ENCODE measurements at regions not wholly inside any gene's neighbourhood (a gene's known extent, or its start where the extent isn't known, plus 50 kb on each side); places are given as distances from the start of the nearest gene placed in this dataset.

- peaks cover 2 to 8% of the 10 kb centered on the region in 2 donors for H3K27me3 Mint-ChIP-seq
- H3K36me3 ChIP-seq (ENCODE audit: insufficient read depth, low read length): no peaks in the 10 kb centered on the region
- intact Hi-C loops (cut with micrococcal nuclease): no loop called here
- peaks cover 0 to 7% (median 2%) of the 10 kb centered on the region in 4 donors for H3K4me1 Mint-ChIP-seq
- ChIA-PET CTCF (ENCODE audit: partially characterized antibody) (no interaction called here), POLR2A (ENCODE audit: partially characterized antibody) (no interaction called here)
- H3K9me3 Mint-ChIP-seq: peaks cover 0 to 3% (median 0%) of the 10 kb centered on the region in 8 donors
- H3K4me3 Mint-ChIP-seq: no peak overlapping the region
- H3K36me3 Mint-ChIP-seq: no peaks in the 10 kb centered on the region
- no peaks in the 10 kb centered on the region for H3K4me1 ChIP-seq (ENCODE audit: insufficient read depth, low read length)
- no peaks in the 10 kb centered on the region for H3K27me3 ChIP-seq (ENCODE audit: insufficient read depth, low read length)
- H3K27ac ChIP-seq (ENCODE audit: low read depth, low read length): no peak overlapping the region
- H3K4me3 ChIP-seq (ENCODE audit: low read length in 2 of 2): no peak overlapping the region
- DNase-seq: no peak
- no peaks in the 10 kb centered on the region for H3K9me3 ChIP-seq (ENCODE audit: control insufficient read depth in 1 of 2, low read length in 2 of 2)
- peak overlapping the region in 2 of 7 donors; percentile 10 to 23 for H3K27ac Mint-ChIP-seq
Measured at GRCh38 chr15:91496754-91497691, 356.5 kb upstream of the SLCO3A1 start.

DNA sequence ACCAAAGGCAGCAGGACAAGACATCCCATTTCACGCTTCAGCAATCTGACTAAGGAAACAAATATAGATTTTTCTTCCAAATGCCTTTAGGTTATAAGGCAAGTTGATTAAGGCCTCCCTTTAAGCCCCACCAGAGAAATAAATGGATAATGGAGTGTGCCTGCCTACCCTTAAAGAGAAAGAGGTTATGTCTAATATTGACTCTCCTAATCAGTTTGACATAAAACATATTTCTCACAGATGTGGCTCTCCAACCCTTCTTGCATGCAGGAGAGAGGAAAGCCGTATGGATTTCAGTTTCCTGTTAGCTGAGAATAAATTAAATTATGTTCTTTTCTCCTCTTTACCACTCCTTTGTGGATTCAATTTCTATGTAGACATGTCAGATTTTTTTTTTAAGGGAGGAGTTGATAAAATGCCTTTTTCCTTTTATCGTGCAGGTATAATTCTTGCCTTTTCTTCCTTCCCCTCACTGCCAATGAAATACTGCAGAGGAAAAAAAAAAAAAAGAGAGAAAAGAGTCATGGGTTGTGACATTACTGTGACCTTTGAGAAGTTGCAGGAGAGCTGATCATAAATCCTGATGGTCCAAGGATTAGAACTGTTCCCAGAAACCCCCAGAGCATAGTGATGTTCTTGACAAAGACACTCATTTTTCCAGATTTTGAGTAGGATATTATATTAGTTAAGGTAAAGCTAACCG lies 355.3 kb upstream of the SLCO3A1 start:
- no peaks in the 10 kb centered on the region for H3K36me3 Mint-ChIP-seq
- no peak overlapping the region for H3K4me3 ChIP-seq (ENCODE audit: low read length in 2 of 2)
- H3K4me1 Mint-ChIP-seq: peaks cover 0 to 7% (median 2%) of the 10 kb centered on the region in 4 donors
- H3K9me3 ChIP-seq (ENCODE audit: control insufficient read depth in 1 of 2, low read length in 2 of 2): no peaks in the 10 kb centered on the region
- H3K27me3 Mint-ChIP-seq: peaks cover 2 to 5% of the 10 kb centered on the region in 2 donors
- CTCF ChIA-PET (ENCODE audit: partially characterized antibody): no interaction called here
- peak overlapping the region in 1 of 7 donors; percentile 8 for H3K27ac Mint-ChIP-seq
- H3K36me3 ChIP-seq (ENCODE audit: insufficient read depth, low read length): no peaks in the 10 kb centered on the region
- intact Hi-C loops (cut with micrococcal nuclease): no loop called here
- H3K4me1 ChIP-seq (ENCODE audit: insufficient read depth, low read length): no peaks in the 10 kb centered on the region
- no peak overlapping the region for H3K27ac ChIP-seq (ENCODE audit: low read depth, low read length)
- H3K4me3 Mint-ChIP-seq: no peak overlapping the region
- POLR2A ChIA-PET (ENCODE audit: partially characterized antibody): no interaction called here
- H3K27me3 ChIP-seq (ENCODE audit: insufficient read depth, low read length): no peaks in the 10 kb centered on the region
- peaks cover 0 to 6% (median 0%) of the 10 kb centered on the region in 8 donors for H3K9me3 Mint-ChIP-seq
- no peak for DNase-seq

- peaks cover 0 to 6% (median 0%) of the 10 kb centered on the region in 8 donors for H3K9me3 Mint-ChIP-seq
- H3K27ac Mint-ChIP-seq: no peak overlapping the region
- H3K27me3 ChIP-seq (ENCODE audit: insufficient read depth, low read length): no peaks in the 10 kb centered on the region
- intact Hi-C loops (cut with micrococcal nuclease): no loop called here
- H3K9me3 ChIP-seq (ENCODE audit: control insufficient read depth in 1 of 2, low read length in 2 of 2): no peaks in the 10 kb centered on the region
- no peak overlapping the region for H3K27ac ChIP-seq (ENCODE audit: low read depth, low read length)
- no peak for DNase-seq
- peaks cover 0 to 7% (median 2%) of the 10 kb centered on the region in 4 donors for H3K4me1 Mint-ChIP-seq
- H3K4me3 Mint-ChIP-seq: no peak overlapping the region
- CTCF ChIA-PET (ENCODE audit: partially characterized antibody): no interaction called here
- POLR2A ChIA-PET (ENCODE audit: partially characterized antibody): no interaction called here
- peaks cover 2 to 5% of the 10 kb centered on the region in 2 donors for H3K27me3 Mint-ChIP-seq
- H3K4me1 ChIP-seq (ENCODE audit: insufficient read depth, low read length): no peaks in the 10 kb centered on the region
- H3K36me3 Mint-ChIP-seq: no peaks in the 10 kb centered on the region
- H3K36me3 ChIP-seq (ENCODE audit: insufficient read depth, low read length): no peaks in the 10 kb centered on the region
- H3K4me3 ChIP-seq (ENCODE audit: low read length in 2 of 2): no peak overlapping the region
Measured at GRCh38 chr15:91498749-91499062, 354.8 kb upstream of the SLCO3A1 start.

DNA sequence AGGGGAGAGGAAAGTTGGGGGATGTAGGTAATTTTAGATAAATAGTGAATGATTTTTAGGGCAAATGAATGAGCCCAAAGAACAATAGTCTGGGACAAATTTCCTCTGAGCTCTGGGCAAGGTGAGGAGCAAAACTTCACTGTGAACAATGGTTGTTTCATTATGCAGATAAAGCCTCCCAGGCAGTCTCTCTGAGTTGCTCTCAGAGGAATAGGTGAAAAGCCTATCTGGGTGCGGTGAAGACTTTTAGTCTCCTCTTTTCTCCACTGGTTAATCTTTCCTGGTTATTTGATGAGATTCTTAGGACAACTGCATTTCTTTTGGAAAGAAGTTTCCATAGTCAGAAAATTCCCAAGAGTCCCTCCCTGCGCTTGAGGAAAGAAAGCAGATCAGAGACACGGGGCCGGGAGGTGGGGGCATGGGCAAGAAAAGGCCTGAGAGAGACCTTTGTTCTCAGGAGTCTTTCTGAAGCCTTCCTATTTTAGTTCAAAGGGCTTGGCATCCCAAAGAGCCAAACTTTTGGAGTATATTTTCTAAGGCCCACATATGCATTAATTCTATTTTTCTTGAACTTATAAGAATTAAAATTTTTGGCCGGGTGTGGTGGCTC lies 353.6 kb upstream of the SLCO3A1 start:
- Mint-ChIP-seq H3K27ac (no peak overlapping the region), H3K4me3 (peak overlapping the region in 1 of 8 donors; percentile 23), H3K9me3 (peaks cover 0 to 8% (median 0%) of the 10 kb centered on the region in 8 donors), H3K4me1 (peaks cover 0 to 7% (median 2%) of the 10 kb centered on the region in 4 donors), H3K27me3 (peaks cover 2 to 5% of the 10 kb centered on the region in 2 donors), H3K36me3 (no peaks in the 10 kb centered on the region)
- intact Hi-C loops (cut with micrococcal nuclease): no loop called here
- Histone ChIP-seq H3K4me3 (ENCODE audit: low read length in 2 of 2) (no peak overlapping the region), H3K9me3 (ENCODE audit: control insufficient read depth in 1 of 2, low read length in 2 of 2) (no peaks in the 10 kb centered on the region), H3K4me1 (ENCODE audit: insufficient read depth, low read length) (no peaks in the 10 kb centered on the region), H3K27me3 (ENCODE audit: insufficient read depth, low read length) (no peaks in the 10 kb centered on the region), H3K27ac (ENCODE audit: low read depth, low read length) (no peak overlapping the region), H3K36me3 (ENCODE audit: insufficient read depth, low read length) (no peaks in the 10 kb centered on the region)
- POLR2A ChIA-PET (ENCODE audit: partially characterized antibody): no interaction called here
- no peak for DNase-seq
- CTCF ChIA-PET (ENCODE audit: partially characterized antibody): interaction anchor here (0.7 kb wide), 2 partner anchors 14 to 39 kb away, joined by 3 read pairs; no protein-coding TSS in a partner anchor

GRCh38 chr15:91508633-91509032 lies 344.9 kb upstream of the SLCO3A1 start:
- no peak for DNase-seq
- ChIA-PET CTCF (ENCODE audit: partially characterized antibody) (no interaction called here), POLR2A (ENCODE audit: partially characterized antibody) (no interaction called here)

DNA sequence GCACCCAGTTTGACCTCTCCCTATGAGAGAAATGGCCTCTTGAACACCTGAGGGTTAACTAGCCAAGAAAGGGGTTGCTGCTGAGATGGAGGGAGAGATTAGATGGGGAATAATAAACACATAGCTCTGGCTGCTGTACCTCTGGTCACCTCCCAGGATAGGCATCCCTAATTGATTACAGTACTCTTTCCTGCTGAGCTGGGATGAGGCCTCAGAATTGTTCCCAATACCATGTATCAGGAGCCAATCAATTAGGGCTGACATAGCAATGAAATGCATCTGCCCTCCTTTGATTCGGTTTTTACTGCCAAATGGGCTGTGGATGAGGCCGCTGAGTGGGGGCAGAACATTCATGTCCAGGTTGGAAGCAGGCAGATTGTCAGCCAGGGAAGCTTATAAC lies 339.4 kb upstream of the SLCO3A1 start:
- H3K9me3 ChIP-seq (ENCODE audit: control insufficient read depth in 1 of 2, low read length in 2 of 2): no peaks in the 10 kb centered on the region
- H3K36me3 ChIP-seq (ENCODE audit: insufficient read depth, low read length): no peaks in the 10 kb centered on the region
- H3K4me3 Mint-ChIP-seq: no peak overlapping the region
- intact Hi-C loops (cut with micrococcal nuclease): no loop called here
- POLR2A ChIA-PET (ENCODE audit: partially characterized antibody): no interaction called here
- H3K27me3 Mint-ChIP-seq: no peaks in the 10 kb centered on the region
- H3K9me3 Mint-ChIP-seq: peaks cover 0 to 2% (median 0%) of the 10 kb centered on the region in 8 donors
- H3K36me3 Mint-ChIP-seq: no peaks in the 10 kb centered on the region
- no peaks in the 10 kb centered on the region for H3K4me1 ChIP-seq (ENCODE audit: insufficient read depth, low read length)
- no peak overlapping the region for H3K4me3 ChIP-seq (ENCODE audit: low read length in 2 of 2)
- H3K27ac ChIP-seq (ENCODE audit: low read depth, low read length): no peak overlapping the region
- H3K27ac Mint-ChIP-seq: no peak overlapping the region
- H3K27me3 ChIP-seq (ENCODE audit: insufficient read depth, low read length): no peaks in the 10 kb centered on the region
- peaks cover 0 to 23% (median 0%) of the 10 kb centered on the region in 4 donors for H3K4me1 Mint-ChIP-seq
- CTCF ChIA-PET (ENCODE audit: partially characterized antibody): interaction anchor here (0.6 to 2.5 kb wide), 3 partner anchors 10 to 212 kb away, joined by 3 to 6 read pairs (median 3); no protein-coding TSS in a partner anchor
- DNase-seq: no peak

More at GRCh38 chr15:91508633-91509032, 344.9 kb upstream of the SLCO3A1 start:
- no peaks in the 10 kb centered on the region for H3K27me3 Mint-ChIP-seq
- H3K27ac Mint-ChIP-seq: no peak overlapping the region
- intact Hi-C loops (cut with micrococcal nuclease): no loop called here
- no peaks in the 10 kb centered on the region for H3K4me1 ChIP-seq (ENCODE audit: insufficient read depth, low read length)
- peaks cover 0 to 5% (median under 1%) of the 10 kb centered on the region in 8 donors for H3K9me3 Mint-ChIP-seq
- H3K27me3 ChIP-seq (ENCODE audit: insufficient read depth, low read length): no peaks in the 10 kb centered on the region
- no peaks in the 10 kb centered on the region for H3K9me3 ChIP-seq (ENCODE audit: control insufficient read depth in 1 of 2, low read length in 2 of 2)
- no peaks in the 10 kb centered on the region for H3K4me1 Mint-ChIP-seq
- H3K36me3 ChIP-seq (ENCODE audit: insufficient read depth, low read length): no peaks in the 10 kb centered on the region
- no peak overlapping the region for H3K4me3 Mint-ChIP-seq
- no peaks in the 10 kb centered on the region for H3K36me3 Mint-ChIP-seq
- no peak overlapping the region for H3K4me3 ChIP-seq (ENCODE audit: low read length in 2 of 2)
- no peak overlapping the region for H3K27ac ChIP-seq (ENCODE audit: low read depth, low read length)

- peaks cover 0 to 23% (median 2%) of the 10 kb centered on the region in 4 donors for H3K4me1 Mint-ChIP-seq
- H3K4me1 ChIP-seq (ENCODE audit: insufficient read depth, low read length): no peaks in the 10 kb centered on the region
- H3K36me3 Mint-ChIP-seq: no peaks in the 10 kb centered on the region
- no peaks in the 10 kb centered on the region for H3K36me3 ChIP-seq (ENCODE audit: insufficient read depth, low read length)
- H3K4me3 Mint-ChIP-seq: peak overlapping the region in 1 of 8 donors; percentile 16
- POLR2A ChIA-PET (ENCODE audit: partially characterized antibody): no interaction called here
- no peak overlapping the region for H3K4me3 ChIP-seq (ENCODE audit: low read length in 2 of 2)
- H3K27me3 Mint-ChIP-seq: no peaks in the 10 kb centered on the region
- no peaks in the 10 kb centered on the region for H3K27me3 ChIP-seq (ENCODE audit: insufficient read depth, low read length)
- intact Hi-C loops (cut with micrococcal nuclease): no loop called here
- no peaks in the 10 kb centered on the region for H3K9me3 Mint-ChIP-seq
- no peaks in the 10 kb centered on the region for H3K9me3 ChIP-seq (ENCODE audit: control insufficient read depth in 1 of 2, low read length in 2 of 2)
- no peak for DNase-seq
- no peak overlapping the region for H3K27ac ChIP-seq (ENCODE audit: low read depth, low read length)
- peak overlapping the region in 1 of 7 donors; percentile 44 for H3K27ac Mint-ChIP-seq
- CTCF ChIA-PET (ENCODE audit: partially characterized antibody): interaction anchor here (2.5 kb wide), 1 partner anchor 213 kb away, joined by 6 read pairs; no protein-coding TSS in a partner anchor
Measured at GRCh38 chr15:91515188-91515754, 338.2 kb upstream of the SLCO3A1 start.

All from CD4-positive, alpha-beta memory T cell (primary cell).